ENCODE measurements at regions not wholly inside any gene's neighbourhood (a gene's known extent, or its start where the extent isn't known, plus 50 kb on each side); places are given as distances from the start of the nearest gene placed in this dataset.

DNA sequence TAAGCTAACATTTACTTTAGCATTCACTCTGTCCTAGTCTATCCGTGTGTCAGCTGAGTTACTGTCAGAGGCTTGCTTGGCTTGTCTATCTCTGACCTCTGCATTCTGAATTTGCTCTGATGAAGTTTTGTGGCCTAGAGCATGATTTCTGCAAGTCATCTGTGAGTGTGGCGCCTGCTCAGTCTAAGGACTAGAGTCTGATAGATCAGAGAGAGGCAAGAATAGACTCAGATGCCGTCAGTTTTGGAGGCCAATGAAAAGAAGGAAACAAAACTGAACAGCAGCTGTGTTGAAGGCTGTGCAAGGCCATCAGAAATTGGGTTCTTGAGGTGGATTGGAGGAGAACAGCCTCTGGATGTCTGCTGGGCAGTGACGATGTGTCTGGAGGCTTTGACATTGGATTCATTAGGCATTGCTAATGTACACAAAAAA is 573.1 kb downstream of the USP25 start:
- TF ChIP-seq POLR2A (IDR thresholded peaks at IDR 0.05; ENCODE audit: low read depth, low read length) (no peak), POLR2AphosphoS5 (IDR thresholded peaks at IDR 0.05; ENCODE audit: low read depth, low read length) (no peak)

Measured in GM12892 (cell line).